ENCODE measurements at regions not wholly inside any gene's neighbourhood (a gene's known extent, or its start where the extent isn't known, plus 50 kb on each side); places are given as distances from the start of the nearest gene placed in this dataset.

- DNase-seq (ENCODE audit: low spot score), result no peak
Observed at GRCh38 chr18:22673182-22673862, 255.6 kb upstream of the CTAGE1 start.

GRCh38 chr18:22674272-22674671 is 256.6 kb upstream of the CTAGE1 start:
- no peak for DNase-seq (ENCODE audit: low spot score)

- no peak for DNase-seq (ENCODE audit: low spot score)
Observed at GRCh38 chr18:22675006-22675405, 257.3 kb upstream of the CTAGE1 start.

- DNase-seq (ENCODE audit: low spot score), result no peak
Observed at GRCh38 chr18:22676423-22676822, 256.7 kb upstream of the RBBP8 start.

GRCh38 chr18:22678486-22678885 is 254.6 kb upstream of the RBBP8 start:
- DNase-seq (ENCODE audit: low spot score), result no peak

GRCh38 chr18:22680944-22681343 is 252.2 kb upstream of the RBBP8 start:
- DNase-seq (ENCODE audit: low spot score), result no peak

GRCh38 chr18:22681908-22682307 is 251.2 kb upstream of the RBBP8 start:
- DNase-seq (ENCODE audit: low spot score), result no peak

GRCh38 chr18:22682720-22683119 is 250.4 kb upstream of the RBBP8 start:
- no peak for DNase-seq (ENCODE audit: low spot score)

GRCh38 chr18:22683196-22683676 is 249.9 kb upstream of the RBBP8 start:
- no peak for DNase-seq (ENCODE audit: low spot score)

GRCh38 chr18:22683786-22684185 is 249.3 kb upstream of the RBBP8 start:
- no peak for DNase-seq (ENCODE audit: low spot score)

GRCh38 chr18:22684268-22684667 is 248.9 kb upstream of the RBBP8 start:
- DNase-seq (ENCODE audit: low spot score), result no peak

GRCh38 chr18:22685788-22686187 is 247.3 kb upstream of the RBBP8 start:
- DNase-seq (ENCODE audit: low spot score), result no peak

GRCh38 chr18:22687892-22688680 is 245.0 kb upstream of the RBBP8 start:
- DNase-seq (ENCODE audit: low spot score), result no peak

- no peak for DNase-seq (ENCODE audit: low spot score)
Observed at GRCh38 chr18:22688877-22689496, 244.1 kb upstream of the RBBP8 start.

GRCh38 chr18:22689712-22690111 is 243.4 kb upstream of the RBBP8 start:
- DNase-seq (ENCODE audit: low spot score), result no peak

- no peak for DNase-seq (ENCODE audit: low spot score)
Observed at GRCh38 chr18:22690556-22690955, 242.6 kb upstream of the RBBP8 start.

GRCh38 chr18:22691946-22692710 is 241.0 kb upstream of the RBBP8 start:
- no peak for DNase-seq (ENCODE audit: low spot score)

GRCh38 chr18:22694954-22695353 is 238.2 kb upstream of the RBBP8 start:
- no peak for DNase-seq (ENCODE audit: low spot score)

- no peak for DNase-seq (ENCODE audit: low spot score)
Observed at GRCh38 chr18:22695674-22696073, 237.5 kb upstream of the RBBP8 start.

- DNase-seq (ENCODE audit: low spot score), result no peak
Observed at GRCh38 chr18:22697561-22697960, 235.6 kb upstream of the RBBP8 start.

- DNase-seq (ENCODE audit: low spot score), result no peak
Observed at GRCh38 chr18:22698711-22699110, 234.4 kb upstream of the RBBP8 start.

- DNase-seq (ENCODE audit: low spot score), result no peak
Observed at GRCh38 chr18:22699629-22700028, 233.5 kb upstream of the RBBP8 start.

All from CD4-positive, alpha-beta T cell treated with Interleukin-2 at 100 ng/mL for 4 hours (primary cell).